ENCODE measurements at regions not wholly inside any gene's neighbourhood (a gene's known extent, or its start where the extent isn't known, plus 50 kb on each side); places are given as distances from the start of the nearest gene placed in this dataset.

DNA sequence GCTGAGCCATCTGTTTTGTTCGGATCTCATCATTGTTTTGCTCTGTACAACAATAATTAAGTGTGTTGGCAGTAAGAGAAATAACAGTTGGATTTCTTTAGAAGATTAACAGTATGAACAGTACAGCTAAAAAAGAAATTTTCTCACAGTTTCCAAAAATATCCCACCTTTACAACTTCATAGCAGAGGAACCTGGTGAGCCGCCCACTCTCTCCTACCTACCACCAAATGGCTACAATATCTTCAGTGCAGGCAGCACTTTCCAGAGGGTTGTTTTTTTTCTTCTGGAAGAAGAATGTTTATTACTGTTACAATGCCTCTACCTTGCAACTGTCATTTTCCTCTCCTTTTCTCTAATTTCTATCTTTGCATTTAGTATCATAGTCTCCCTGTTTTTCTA is 1577.5 kb upstream of the PRR20A start:
- Histone ChIP-seq H3K4me1 (ENCODE audit: control insufficient read depth in 1 of 2, insufficient read depth in 2 of 2, low read length in 2 of 2) (no peaks in the 10 kb centered on the region), H3K36me3 (ENCODE audit: control insufficient read depth in 1 of 2, insufficient read depth in 2 of 2, low read length in 1 of 2) (no peaks in the 10 kb centered on the region), H3K9me3 (ENCODE audit: control insufficient read depth, low read length) (no peaks in the 10 kb centered on the region), H3K27me3 (ENCODE audit: control insufficient read depth in 1 of 2, insufficient read depth in 2 of 2, low read length in 1 of 2) (no peaks in the 10 kb centered on the region), H3K4me3 (ENCODE audit: low read length in 2 of 2) (no peak overlapping the region), H3K27ac (ENCODE audit: low read depth in 1 of 2, low read length in 2 of 2) (no peak overlapping the region)
- intact Hi-C loops (cut with DNase I) = no loop called here
- 44 to 59% methylated on average over 2 of the region's 2 CpGs for WGBS, 2 donors
- DNase-seq (no peak), ATAC-seq (ENCODE audit: low FRiP score) (no peak)

DNA sequence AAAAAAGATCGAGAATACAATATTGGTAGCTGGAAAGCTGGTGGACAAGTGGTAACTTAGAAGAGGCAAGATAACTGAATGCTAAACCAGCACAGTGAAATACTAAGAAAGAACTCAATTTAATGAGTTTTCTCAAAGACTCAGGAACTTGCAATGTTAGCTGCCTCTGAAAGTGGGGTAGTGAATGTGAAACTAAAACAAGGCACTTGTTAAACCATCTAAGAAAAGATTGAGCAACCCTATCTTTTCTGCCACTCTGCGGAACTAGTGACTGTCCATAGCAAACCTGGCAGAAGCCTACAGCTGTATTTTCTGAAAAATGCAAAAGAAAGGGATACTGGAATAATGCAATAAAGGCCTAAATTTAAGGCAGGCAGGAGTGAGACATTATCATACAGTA is 1574.4 kb upstream of the PRR20A start:
- H3K4me1 ChIP-seq (ENCODE audit: control insufficient read depth in 1 of 2, insufficient read depth in 2 of 2, low read length in 2 of 2) = no peaks in the 10 kb centered on the region
- intact Hi-C loops (cut with DNase I) = no loop called here
- DNase-seq = no peak
- H3K27me3 ChIP-seq (ENCODE audit: control insufficient read depth in 1 of 2, insufficient read depth in 2 of 2, low read length in 1 of 2) = no peaks in the 10 kb centered on the region
- H3K9me3 ChIP-seq (ENCODE audit: control insufficient read depth, low read length) = no peaks in the 10 kb centered on the region
- H3K36me3 ChIP-seq (ENCODE audit: control insufficient read depth in 1 of 2, insufficient read depth in 2 of 2, low read length in 1 of 2) = no peaks in the 10 kb centered on the region
- H3K27ac ChIP-seq (ENCODE audit: low read depth in 1 of 2, low read length in 2 of 2) = no peak overlapping the region
- H3K4me3 ChIP-seq (ENCODE audit: low read length in 2 of 2) = no peak overlapping the region
- WGBS, 2 donors = 89 to 97% methylated on average over 2 of the region's 2 CpGs
- ATAC-seq (ENCODE audit: low FRiP score) = no peak

DNA sequence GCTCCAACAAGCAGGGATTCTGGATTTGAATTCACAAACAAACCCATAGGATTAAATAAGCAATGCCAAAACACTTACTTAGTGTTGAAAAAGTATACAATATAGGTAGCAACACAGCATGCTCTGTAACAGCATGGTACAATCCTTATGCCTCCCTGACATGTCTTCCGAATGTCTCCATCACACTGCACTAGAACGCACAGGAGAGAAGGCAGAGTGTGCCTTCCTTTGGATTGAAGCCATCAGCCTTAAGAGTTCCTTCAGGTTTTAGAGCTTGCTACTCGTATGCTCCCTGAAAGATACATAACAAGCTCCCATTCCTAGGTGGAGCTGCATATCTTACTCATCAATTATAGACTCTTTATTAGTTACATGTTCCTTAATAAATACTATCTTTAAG is 1573.9 kb upstream of the PRR20A start:
- no peaks in the 10 kb centered on the region for H3K4me1 ChIP-seq (ENCODE audit: control insufficient read depth in 1 of 2, insufficient read depth in 2 of 2, low read length in 2 of 2)
- ATAC-seq (ENCODE audit: low FRiP score) = no peak
- no peak overlapping the region for H3K4me3 ChIP-seq (ENCODE audit: low read length in 2 of 2)
- no peak overlapping the region for H3K27ac ChIP-seq (ENCODE audit: low read depth in 1 of 2, low read length in 2 of 2)
- no peaks in the 10 kb centered on the region for H3K36me3 ChIP-seq (ENCODE audit: control insufficient read depth in 1 of 2, insufficient read depth in 2 of 2, low read length in 1 of 2)
- 77 to 83% methylated on average over 3 of the region's 3 CpGs for WGBS, 2 donors
- no peak for DNase-seq
- intact Hi-C loops (cut with DNase I) = no loop called here
- no peaks in the 10 kb centered on the region for H3K9me3 ChIP-seq (ENCODE audit: control insufficient read depth, low read length)
- no peaks in the 10 kb centered on the region for H3K27me3 ChIP-seq (ENCODE audit: control insufficient read depth in 1 of 2, insufficient read depth in 2 of 2, low read length in 1 of 2)

DNA sequence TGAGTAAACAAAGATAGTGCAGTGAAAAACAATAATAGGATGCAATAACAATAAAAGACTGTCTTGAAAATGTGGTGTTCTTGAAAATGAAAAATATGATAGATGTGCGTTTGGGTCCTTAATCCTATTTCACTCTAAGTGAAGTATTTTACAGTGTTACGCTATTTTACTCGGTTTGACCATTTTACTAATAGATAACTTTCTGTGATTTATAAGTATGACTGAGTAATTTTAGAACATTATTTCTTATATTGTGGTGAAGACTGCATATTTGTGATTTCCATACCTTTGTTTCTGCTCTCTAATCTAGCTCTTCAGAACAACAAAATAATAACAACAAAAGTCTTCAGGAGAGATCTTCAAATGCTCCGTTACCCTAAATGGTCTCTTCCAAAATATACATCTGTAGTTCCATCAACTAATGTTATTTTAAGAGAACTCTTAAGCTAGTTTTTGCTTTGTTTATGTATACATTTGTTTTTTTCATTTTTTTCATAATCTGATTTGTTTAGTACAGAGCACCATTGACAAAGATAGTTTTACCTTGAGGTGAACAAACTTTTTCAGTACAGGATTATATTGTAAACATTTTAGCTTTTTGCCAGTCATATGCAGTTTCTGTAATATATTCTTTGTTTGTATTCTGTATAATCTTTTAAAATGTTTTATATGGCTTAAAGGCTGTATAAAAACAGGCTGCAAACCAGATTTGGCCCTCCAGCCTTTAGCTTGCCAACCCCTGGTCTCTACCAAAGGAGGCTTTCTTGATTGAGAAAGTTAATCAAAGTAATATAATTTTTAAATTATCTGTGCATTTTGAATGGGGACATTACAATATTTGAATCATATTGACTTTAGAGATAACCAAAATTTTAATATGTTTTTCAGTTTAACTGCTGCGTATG is 1572.7 kb upstream of the PRR20A start:
- no peaks in the 10 kb centered on the region for H3K9me3 ChIP-seq (ENCODE audit: control insufficient read depth, low read length)
- ATAC-seq (ENCODE audit: low FRiP score) (no peak), DNase-seq (no peak)
- no peak overlapping the region for H3K27ac ChIP-seq (ENCODE audit: low read depth in 1 of 2, low read length in 2 of 2)
- H3K27me3 ChIP-seq (ENCODE audit: control insufficient read depth in 1 of 2, insufficient read depth in 2 of 2, low read length in 1 of 2) = no peaks in the 10 kb centered on the region
- WGBS, 2 donors = 69 to 72% methylated on average over 5 of the region's 5 CpGs
- no peaks in the 10 kb centered on the region for H3K4me1 ChIP-seq (ENCODE audit: control insufficient read depth in 1 of 2, insufficient read depth in 2 of 2, low read length in 2 of 2)
- intact Hi-C loops (cut with DNase I) = no loop called here
- H3K36me3 ChIP-seq (ENCODE audit: control insufficient read depth in 1 of 2, insufficient read depth in 2 of 2, low read length in 1 of 2) = no peaks in the 10 kb centered on the region
- no peak overlapping the region for H3K4me3 ChIP-seq (ENCODE audit: low read length in 2 of 2)

DNA sequence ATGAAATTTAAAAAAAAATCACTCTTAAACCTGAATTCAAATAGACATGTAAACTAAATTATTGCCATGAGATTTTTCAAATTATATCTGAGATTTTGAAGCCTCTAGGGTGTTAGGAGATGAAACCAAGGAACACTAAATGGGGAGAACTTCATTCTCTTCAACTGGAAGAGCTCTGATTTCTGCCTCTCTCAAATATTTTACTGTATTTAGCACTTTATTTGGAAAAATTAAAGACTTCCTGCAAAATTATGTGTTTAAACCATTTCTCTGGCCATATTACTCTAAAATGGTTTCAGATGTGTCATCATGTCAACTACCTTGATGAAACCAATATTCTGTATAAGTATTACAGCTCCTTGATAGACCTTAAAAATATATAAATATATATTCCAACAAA is 1571.6 kb upstream of the PRR20A start:
- no peak overlapping the region for H3K27ac ChIP-seq (ENCODE audit: low read depth in 1 of 2, low read length in 2 of 2)
- no peaks in the 10 kb centered on the region for H3K27me3 ChIP-seq (ENCODE audit: control insufficient read depth in 1 of 2, insufficient read depth in 2 of 2, low read length in 1 of 2)
- no peaks in the 10 kb centered on the region for H3K36me3 ChIP-seq (ENCODE audit: control insufficient read depth in 1 of 2, insufficient read depth in 2 of 2, low read length in 1 of 2)
- ATAC-seq (ENCODE audit: low FRiP score) (no peak), DNase-seq (no peak)
- H3K4me3 ChIP-seq (ENCODE audit: low read length in 2 of 2) = no peak overlapping the region
- intact Hi-C loops (cut with DNase I) = no loop called here
- H3K4me1 ChIP-seq (ENCODE audit: control insufficient read depth in 1 of 2, insufficient read depth in 2 of 2, low read length in 2 of 2) = no peaks in the 10 kb centered on the region
- H3K9me3 ChIP-seq (ENCODE audit: control insufficient read depth, low read length) = no peaks in the 10 kb centered on the region

DNA sequence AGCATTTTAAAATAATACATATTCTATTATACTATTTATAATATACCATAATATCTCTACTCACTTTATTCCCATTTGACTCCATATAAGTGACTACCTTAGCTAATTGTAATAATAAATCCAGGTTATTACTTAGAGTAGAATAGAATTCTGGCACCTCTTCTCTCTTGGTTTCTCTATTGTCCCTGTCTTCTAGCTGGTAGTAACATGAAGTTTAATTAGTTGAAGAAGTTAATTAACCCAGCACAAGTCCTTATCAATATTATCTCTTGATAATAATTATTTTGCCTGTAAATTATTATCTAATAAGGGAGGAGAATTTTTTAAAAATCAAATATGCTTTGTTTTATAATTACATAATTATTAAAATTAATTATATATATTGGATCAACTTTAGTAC is 1571.2 kb upstream of the PRR20A start:
- no peaks in the 10 kb centered on the region for H3K27me3 ChIP-seq (ENCODE audit: control insufficient read depth in 1 of 2, insufficient read depth in 2 of 2, low read length in 1 of 2)
- no peaks in the 10 kb centered on the region for H3K4me1 ChIP-seq (ENCODE audit: control insufficient read depth in 1 of 2, insufficient read depth in 2 of 2, low read length in 2 of 2)
- no peak overlapping the region for H3K4me3 ChIP-seq (ENCODE audit: low read length in 2 of 2)
- no peak overlapping the region for H3K27ac ChIP-seq (ENCODE audit: low read depth in 1 of 2, low read length in 2 of 2)
- intact Hi-C loops (cut with DNase I) = no loop called here
- H3K9me3 ChIP-seq (ENCODE audit: control insufficient read depth, low read length) = no peaks in the 10 kb centered on the region
- ATAC-seq (ENCODE audit: low FRiP score) = no peak
- no peak for DNase-seq
- no peaks in the 10 kb centered on the region for H3K36me3 ChIP-seq (ENCODE audit: control insufficient read depth in 1 of 2, insufficient read depth in 2 of 2, low read length in 1 of 2)

DNA sequence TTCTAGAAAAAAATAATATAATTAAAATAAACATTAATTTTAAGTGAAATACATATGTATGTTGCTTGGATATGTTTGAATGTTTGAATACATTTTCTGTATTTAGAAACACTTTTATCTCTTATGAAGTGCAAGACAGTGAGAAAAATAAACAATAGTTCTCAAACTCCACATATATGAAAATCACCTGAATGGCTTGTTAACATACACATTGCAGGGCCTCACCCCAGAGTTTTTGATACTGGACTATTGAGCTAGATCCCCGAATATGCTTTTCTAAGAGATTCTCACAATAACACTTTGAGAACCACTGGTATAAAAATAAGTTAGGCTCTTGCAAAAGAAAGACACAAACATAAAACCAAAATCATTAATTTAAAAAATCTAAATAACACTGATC is 1570.3 kb upstream of the PRR20A start:
- WGBS, 2 donors = 79 to 80% methylated on average over 1 of the region's 1 CpG
- intact Hi-C loops (cut with DNase I) = no loop called here
- no peak for ATAC-seq (ENCODE audit: low FRiP score)

DNA sequence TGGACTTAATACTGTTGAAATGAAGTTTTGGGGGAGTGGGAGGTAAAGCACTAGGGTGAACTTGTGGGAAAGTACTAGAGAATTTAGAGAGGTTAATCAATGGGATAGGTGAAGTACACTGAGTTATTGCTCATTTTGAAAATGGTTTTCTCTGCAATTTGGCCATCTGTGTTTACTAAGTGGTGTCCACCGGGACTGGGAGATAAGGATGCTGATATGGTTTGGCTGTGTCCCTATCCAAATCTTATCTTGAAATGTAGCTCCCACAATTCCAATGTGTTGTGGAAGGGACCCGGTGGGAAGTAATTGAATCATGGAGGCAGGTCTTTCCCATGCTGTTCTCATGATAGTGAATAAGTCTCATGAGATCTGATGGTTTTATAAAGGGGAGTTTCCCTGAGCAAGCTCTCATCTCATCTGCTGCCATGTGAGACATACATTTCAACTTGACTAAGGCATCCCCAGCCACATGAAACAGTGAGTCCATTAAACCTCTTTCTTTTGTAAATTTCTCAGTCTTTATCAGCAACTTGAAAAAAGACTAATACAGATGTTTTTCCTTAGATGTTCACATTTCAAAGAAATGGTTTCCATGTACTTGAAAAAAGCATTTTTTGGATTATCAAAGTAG is 1569.4 kb upstream of the PRR20A start:
- intact Hi-C loops (cut with DNase I) = no loop called here
- Histone ChIP-seq H3K36me3 (ENCODE audit: control insufficient read depth in 1 of 2, insufficient read depth in 2 of 2, low read length in 1 of 2) (no peaks in the 10 kb centered on the region), H3K4me1 (ENCODE audit: control insufficient read depth in 1 of 2, insufficient read depth in 2 of 2, low read length in 2 of 2) (no peaks in the 10 kb centered on the region), H3K9me3 (ENCODE audit: control insufficient read depth, low read length) (no peaks in the 10 kb centered on the region), H3K27ac (ENCODE audit: low read depth in 1 of 2, low read length in 2 of 2) (no peak overlapping the region), H3K27me3 (ENCODE audit: control insufficient read depth in 1 of 2, insufficient read depth in 2 of 2, low read length in 1 of 2) (no peaks in the 10 kb centered on the region), H3K4me3 (ENCODE audit: low read length in 2 of 2) (no peak overlapping the region)
- ATAC-seq (ENCODE audit: low FRiP score) (no peak), DNase-seq (no peak)
- 28% methylated on average over 2 of the region's 2 CpGs for WGBS, 2 donors

More for the DNA sequence above, 1570.3 kb upstream of the PRR20A start:
- no peak overlapping the region for H3K27ac ChIP-seq (ENCODE audit: low read depth in 1 of 2, low read length in 2 of 2)
- no peaks in the 10 kb centered on the region for H3K9me3 ChIP-seq (ENCODE audit: control insufficient read depth, low read length)
- no peaks in the 10 kb centered on the region for H3K27me3 ChIP-seq (ENCODE audit: control insufficient read depth in 1 of 2, insufficient read depth in 2 of 2, low read length in 1 of 2)
- H3K4me3 ChIP-seq (ENCODE audit: low read length in 2 of 2) = no peak overlapping the region
- H3K36me3 ChIP-seq (ENCODE audit: control insufficient read depth in 1 of 2, insufficient read depth in 2 of 2, low read length in 1 of 2) = no peaks in the 10 kb centered on the region
- no peaks in the 10 kb centered on the region for H3K4me1 ChIP-seq (ENCODE audit: control insufficient read depth in 1 of 2, insufficient read depth in 2 of 2, low read length in 2 of 2)
- no peak for DNase-seq

DNA sequence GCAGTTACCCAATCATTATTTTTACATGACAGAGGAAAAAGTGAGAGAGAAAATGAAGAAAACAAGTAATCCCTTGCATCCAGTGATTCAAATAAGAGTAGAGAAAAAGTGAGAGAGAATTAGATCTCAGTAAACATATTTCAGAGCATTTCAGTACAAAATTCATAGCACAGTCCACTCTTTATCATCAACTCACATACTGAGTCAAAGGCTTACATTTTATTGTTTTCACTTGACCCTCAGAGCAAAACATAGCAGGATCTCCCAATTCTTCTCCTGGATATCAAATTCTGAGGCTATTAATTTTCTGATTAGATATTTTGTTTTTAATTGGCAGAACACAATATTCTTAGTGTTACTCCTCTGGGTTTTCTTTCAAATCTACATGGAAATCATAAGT is 1568.3 kb upstream of the PRR20A start:
- intact Hi-C loops (cut with DNase I) = no loop called here
- H3K27me3 ChIP-seq (ENCODE audit: control insufficient read depth in 1 of 2, insufficient read depth in 2 of 2, low read length in 1 of 2) = no peaks in the 10 kb centered on the region
- no peaks in the 10 kb centered on the region for H3K36me3 ChIP-seq (ENCODE audit: control insufficient read depth in 1 of 2, insufficient read depth in 2 of 2, low read length in 1 of 2)
- H3K4me1 ChIP-seq (ENCODE audit: control insufficient read depth in 1 of 2, insufficient read depth in 2 of 2, low read length in 2 of 2) = no peaks in the 10 kb centered on the region
- ATAC-seq (ENCODE audit: low FRiP score) (no peak), DNase-seq (no peak)
- no peak overlapping the region for H3K27ac ChIP-seq (ENCODE audit: low read depth in 1 of 2, low read length in 2 of 2)
- H3K9me3 ChIP-seq (ENCODE audit: control insufficient read depth, low read length) = no peaks in the 10 kb centered on the region
- H3K4me3 ChIP-seq (ENCODE audit: low read length in 2 of 2) = no peak overlapping the region

Data from aorta (tissue), 5 donors.